OCI-M1 (cell line): ENCODE measurements at regions not wholly inside any gene's neighbourhood (a gene's known extent, or its start where the extent isn't known, plus 50 kb on each side); places are given as distances from the start of the nearest gene placed in this dataset.
A peak's percentile ranks its signal among the peaks of the same experiment; 100 is the strongest.
"Not testable (repeated sequence)": the region's sequence is repeated elsewhere in the genome, so short reads cannot be mapped to it uniquely, and the experiment has no call there.

ENCODE experiments used
- DNase-seq: peaks from one replicate; lab custom pipeline; 2025; lab: John Stamatoyannopoulos, UW

GRCh38 chr5:58201922-58202648 is 257.8 kb downstream of the PLK2 start:
- no peak for DNase-seq

DNA sequence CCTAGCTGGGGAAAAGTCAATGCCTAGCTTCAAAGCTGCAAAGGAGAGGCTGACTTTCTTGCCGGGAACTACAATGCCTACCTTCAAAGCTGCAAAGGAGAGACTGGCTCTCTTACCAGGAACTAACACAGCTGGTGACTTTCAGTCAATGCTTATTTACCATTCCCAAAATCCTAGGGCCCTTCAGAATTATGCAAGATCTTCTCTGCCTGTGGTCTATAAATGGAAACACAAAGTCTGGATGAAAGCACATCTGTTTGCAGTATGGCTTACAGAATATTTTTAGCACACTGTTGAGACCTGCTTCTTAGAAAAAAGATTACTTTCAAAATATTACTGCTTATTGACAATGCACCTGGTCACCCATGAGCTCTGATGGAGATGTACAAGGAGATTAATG is 259.4 kb downstream of the PLK2 start:
- DNase-seq = no peak

DNA sequence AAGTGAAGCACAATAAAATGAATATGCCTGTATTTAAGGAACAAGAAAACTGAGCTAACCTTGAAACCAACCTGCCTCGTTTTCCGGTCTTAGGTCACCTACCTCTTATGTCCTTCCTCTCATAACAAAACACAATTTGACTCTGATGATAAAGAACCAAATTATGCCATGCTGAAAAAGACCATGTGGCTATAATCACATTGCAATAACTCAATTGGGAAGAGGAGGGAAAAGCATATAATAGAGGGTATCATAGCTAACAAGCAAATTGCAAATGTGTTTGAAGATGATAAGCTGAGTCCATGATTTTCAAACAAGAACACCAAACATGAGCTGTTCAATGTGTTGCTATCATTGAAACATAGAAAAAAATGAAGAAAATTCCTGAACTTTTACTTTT is 260.8 kb downstream of the PLK2 start:
- DNase-seq = no peak

DNA sequence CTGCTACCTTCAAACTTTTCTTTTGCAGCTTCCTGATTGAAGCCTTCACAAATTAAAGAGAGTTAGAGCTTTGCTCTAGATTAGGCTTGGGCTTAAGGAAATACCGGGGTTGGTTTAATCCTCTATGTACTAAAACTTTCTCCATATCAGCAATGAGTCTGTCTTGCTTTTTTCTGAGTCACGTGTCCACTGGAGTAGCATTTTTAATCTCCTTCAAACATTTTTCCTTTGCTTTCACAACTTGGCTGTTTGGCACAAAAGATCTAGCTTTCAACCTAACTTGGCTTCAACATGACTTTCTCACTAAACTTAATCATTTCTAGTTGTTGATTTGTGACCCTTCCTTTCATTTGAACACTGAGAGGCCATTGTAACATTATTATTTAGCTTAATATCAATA is 261.6 kb downstream of the PLK2 start:
- DNase-seq = no peak

DNA sequence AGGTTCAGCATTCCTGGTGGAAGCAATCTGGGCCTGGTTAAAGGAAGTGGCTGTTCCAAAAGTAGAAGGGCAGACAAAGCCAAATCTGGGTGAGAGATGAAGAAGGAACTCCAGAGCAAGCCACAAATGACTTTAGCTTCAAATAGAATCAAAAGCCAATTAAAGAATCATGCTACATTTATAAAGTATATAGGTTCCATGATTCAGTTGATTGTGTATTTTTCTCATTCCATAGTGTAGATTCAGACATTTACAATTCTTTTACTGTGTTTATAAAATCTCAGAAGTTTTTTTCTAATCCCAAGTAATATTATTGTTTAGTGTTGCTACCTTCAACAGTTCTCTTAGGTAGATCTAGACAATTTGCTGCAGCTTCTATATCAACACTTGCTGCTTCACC is 262.0 kb downstream of the PLK2 start:
- no peak for DNase-seq

GRCh38 chr5:58191443-58191842 is 268.4 kb downstream of the PLK2 start:
- DNase-seq = no peak

GRCh38 chr5:58188262-58188651 is 271.6 kb downstream of the PLK2 start:
- DNase-seq = peak; percentile 15

- no peak for DNase-seq
Measured at GRCh38 chr5:58187432-58188261, 272.2 kb downstream of the PLK2 start.

- no peak for DNase-seq
Measured at GRCh38 chr5:58185801-58186200, 274.1 kb downstream of the PLK2 start.

DNA sequence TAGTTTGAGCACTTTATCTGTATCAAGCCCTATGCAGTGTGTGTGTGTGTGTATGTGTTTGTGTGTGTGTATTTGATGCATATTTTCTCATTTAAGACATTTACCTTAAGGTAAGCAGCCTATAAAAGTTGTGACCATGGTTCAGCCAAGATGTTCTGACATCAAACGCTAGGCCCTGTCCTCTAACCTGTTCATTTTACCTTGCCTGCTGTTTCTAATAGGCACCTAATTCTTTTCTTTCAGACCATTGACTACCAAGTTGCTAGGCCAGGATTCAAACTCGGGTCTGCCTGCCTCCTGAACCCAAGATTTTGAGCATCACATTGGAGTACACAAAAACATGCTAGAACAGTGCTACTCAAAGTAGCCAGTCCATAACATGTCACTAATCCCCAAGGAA is 274.5 kb downstream of the PLK2 start:
- DNase-seq = no peak

DNA sequence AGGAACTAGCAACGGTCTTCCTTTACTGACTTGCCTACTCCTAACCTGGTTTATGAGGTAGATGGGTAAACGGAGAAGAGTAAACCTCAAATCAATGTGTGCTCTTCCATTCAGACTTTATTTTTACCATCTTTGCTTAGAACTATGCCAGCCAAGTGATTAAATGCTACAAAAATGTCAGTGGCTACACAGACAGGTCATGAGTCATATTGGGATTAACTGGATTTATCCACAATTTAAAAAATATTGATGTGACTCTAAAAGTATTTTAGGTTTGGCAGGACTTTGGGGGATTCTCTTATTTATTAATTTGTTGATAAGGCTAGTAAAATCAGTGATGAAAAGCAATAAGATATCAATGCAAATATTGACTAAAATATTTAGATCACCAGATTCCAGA is 275.0 kb downstream of the PLK2 start:
- DNase-seq = no peak

- no peak for DNase-seq
Measured at GRCh38 chr5:58183786-58184085, 276.1 kb downstream of the PLK2 start.

GRCh38 chr5:58183078-58183785 is 276.7 kb downstream of the PLK2 start:
- DNase-seq = no peak

- DNase-seq = no peak
Measured at GRCh38 chr5:58182287-58182841, 277.5 kb downstream of the PLK2 start.

DNA sequence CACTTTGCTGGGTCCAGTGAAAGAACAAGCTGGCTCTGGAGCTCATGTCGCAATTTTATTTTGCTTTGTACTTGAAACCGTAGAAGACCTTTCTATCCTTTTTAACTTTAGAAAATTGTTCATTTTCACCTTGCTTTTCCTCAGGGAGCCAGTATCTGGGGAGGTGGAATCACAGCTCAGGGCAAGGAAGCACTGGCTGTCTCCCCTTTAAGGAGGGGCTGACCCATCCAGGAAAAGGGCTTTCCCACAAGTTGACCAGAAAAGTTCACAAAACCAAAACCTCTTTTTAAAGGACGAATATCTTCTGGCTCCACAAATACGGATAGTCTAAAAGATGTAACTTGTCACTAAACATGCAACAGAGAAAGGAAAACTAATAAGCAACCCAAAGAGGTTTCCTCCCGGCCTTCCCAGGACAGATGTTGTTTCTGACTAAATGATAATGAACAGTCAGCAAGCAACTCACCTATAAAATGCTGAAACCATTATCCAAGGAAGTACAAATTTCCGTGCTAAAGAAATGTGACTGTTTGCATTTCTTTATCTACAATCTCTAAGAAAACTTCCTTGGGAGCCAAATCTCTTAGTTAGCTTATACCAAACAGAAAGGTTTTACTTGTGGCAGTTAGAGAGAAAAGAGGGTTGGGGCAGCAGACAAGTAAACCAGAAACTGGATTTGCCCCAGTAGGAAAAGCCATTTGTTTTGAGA is 278.2 kb downstream of the PLK2 start:
- no peak for DNase-seq

DNA sequence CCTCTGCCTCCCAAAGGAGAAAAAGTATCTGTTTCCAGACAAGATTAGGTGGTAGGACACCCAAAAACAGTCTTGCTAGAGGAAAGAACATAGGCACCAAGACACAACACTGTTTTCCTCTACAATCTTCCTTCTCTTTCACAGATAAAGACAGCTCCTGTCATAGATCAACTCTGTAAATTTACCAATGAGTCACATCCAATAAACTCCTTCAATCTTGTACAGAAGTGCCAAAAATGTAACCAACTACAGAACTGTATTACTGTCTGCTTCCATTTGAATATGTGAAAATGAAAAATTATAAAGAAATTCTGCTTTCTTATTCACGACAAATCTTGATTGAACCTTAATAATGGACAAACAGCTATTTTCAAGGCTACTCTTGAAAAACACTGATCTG is 286.9 kb downstream of the PLK2 start:
- DNase-seq = no peak

GRCh38 chr5:58165152-58165551 is 294.7 kb downstream of the PLK2 start:
- no peak for DNase-seq

DNA sequence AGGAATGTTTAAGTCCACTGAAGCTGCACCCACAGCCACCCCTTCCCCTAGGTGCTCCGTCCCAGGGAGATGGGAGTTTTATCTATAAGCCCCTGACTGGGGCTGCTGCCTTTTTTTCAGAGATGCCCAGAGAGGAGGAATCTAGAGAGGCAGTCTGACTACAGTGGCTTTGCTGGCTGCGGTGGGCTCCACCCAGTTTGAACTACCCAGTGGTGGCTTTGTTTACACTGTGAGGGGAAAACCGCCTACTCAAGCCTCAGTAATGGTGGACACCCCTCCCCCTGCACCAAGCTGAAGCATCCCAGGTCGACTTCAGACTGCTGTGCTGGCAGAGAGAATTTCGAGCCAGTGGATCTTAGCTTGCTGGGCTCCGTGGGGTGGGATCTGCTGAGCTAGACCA is 298.0 kb downstream of the PLK2 start:
- DNase-seq = not testable (repeated sequence)

DNA sequence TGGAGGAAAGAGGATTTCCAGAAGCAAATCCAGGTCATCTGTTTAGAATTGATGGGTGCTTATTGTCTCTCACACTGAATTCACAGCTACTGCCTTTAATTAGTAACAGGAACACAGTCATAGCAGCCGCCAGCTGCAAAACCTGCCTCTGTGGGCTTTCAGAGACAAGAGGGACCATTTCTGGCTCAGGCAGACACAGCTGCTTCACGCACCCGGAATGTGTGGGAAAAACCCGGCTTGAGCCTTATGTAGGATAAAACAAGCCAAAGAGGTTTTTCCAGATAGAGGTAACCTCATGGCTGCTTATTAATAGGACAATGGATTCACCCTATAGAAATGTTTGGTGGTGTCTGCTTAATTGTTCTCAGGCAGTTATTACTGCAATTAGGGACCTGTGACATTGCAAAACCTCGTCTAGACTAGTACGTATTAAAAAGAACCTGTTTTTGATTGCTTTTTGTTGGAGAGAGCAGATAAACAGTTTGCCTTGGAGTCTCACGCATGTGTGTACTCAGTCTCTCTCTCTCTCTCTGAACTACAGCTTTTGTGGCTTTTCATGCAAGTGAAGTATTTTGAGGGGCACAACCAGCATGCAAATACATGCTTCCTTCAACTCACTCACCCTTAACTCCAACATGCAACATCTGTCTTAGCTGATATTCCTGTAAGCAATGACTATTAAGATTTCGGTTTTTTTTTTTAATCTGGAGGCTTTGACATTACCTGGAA is 302.7 kb downstream of the PLK2 start:
- no peak for DNase-seq

DNA sequence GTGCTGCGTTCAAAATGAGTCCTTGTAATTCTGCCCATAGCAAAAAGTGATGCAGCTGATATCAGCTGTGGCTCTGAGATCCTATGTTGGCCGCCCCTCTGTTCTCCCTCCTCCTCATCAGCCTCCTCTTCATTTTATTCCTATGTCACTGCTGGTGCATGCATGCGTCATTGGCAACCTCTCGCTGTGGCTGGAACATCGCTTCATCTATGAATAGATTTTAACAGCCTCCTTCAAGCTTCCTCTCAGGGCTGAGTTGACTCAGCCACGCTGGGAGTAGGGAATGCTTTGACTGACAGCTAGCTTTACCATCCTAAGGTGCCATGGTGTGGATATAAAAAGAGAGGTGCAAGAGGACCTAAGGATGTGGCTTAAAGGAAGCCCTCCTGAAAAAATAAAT is 303.5 kb downstream of the PLK2 start:
- DNase-seq = no peak

GRCh38 chr5:58153255-58153654 is 306.6 kb downstream of the PLK2 start:
- DNase-seq = peak; percentile 76

- no peak for DNase-seq
Measured at GRCh38 chr5:58151414-58151813, 308.5 kb downstream of the PLK2 start.
